Stomach (tissue), 8 donors: ENCODE measurements at regions not wholly inside any gene's neighbourhood (a gene's known extent, or its start where the extent isn't known, plus 50 kb on each side); places are given as distances from the start of the nearest gene placed in this dataset.

Source experiments
- DNase-seq, 2 donors: peaks; one replicate each; pipeline versions ENCODE4 v3.0.0 to v3.0.0-alpha.2; 2013 to 2019
- H3K27ac ChIP-seq, 5 donors: fragments of 200-600 bp in 4 of 5; sonication (generic) in 4 of 5; one replicate each; pipeline ENCODE4 v1.5.1; 2013 to 2019; ENCODE audit warnings: mild to moderate bottlenecking in 1 of 5, moderate library complexity in 1 of 5
- H3K27me3 ChIP-seq, 3 donors: fragments of 200-600 bp; sonication (generic); one replicate each; pipeline ENCODE4 v1.5.1; 2017 to 2019; ENCODE audit warnings: mixed run types in 1 of 3
- H3K36me3 ChIP-seq, 4 donors: fragments of 200-600 bp; sonication (generic); 1 replicate in 3 of 4; 2 replicates in 1 of 4; pipeline ENCODE4 v1.5.1; 2016 to 2019
- H3K4me1 ChIP-seq, 4 donors: fragments of 200-600 bp; sonication (generic); one replicate each; pipeline ENCODE4 v1.5.1; 2016 to 2019
- H3K4me3 ChIP-seq, 4 donors: fragments of 200-600 bp; sonication (generic) in 3 of 4; one replicate each; pipeline ENCODE4 v1.5.1; 2016 to 2019; ENCODE audit warnings: mild to moderate bottlenecking in 1 of 4
- H3K9me3 ChIP-seq, 4 donors: fragments of 200-600 bp; sonication (generic); one replicate each; pipeline ENCODE4 v1.5.1; 2016 to 2019
- EP300 ChIP-seq: sonication (generic); formaldehyde crosslinking; IDR thresholded peaks from one replicate; pipeline ENCODE4 v1.6.1; 2017; ENCODE audit warnings: antibody characterized with exemption
- POLR2A ChIP-seq, 4 donors: fragments of 450-650 bp; IDR thresholded peaks; one replicate each; pipeline ENCODE4 v1.6.1; 2016; ENCODE audit warnings: antibody characterized with exemption in 4 of 4, control low read depth in 2 of 4, mild to moderate bottlenecking in 1 of 4, moderate library complexity in 1 of 4
- POLR2AphosphoS5 ChIP-seq, 3 donors: sonication (generic); formaldehyde crosslinking; IDR thresholded peaks; one replicate each; pipeline ENCODE4 v1.6.1; 2016; ENCODE audit warnings: antibody characterized with exemption in 3 of 3
- WGBS, 5 donors: extraction: QIAGEN DNeasy Blood & Tissue Kit in 3 of 5; methylation state at CpG; one replicate each; pipeline versions ENCODE4 v1.1.5 to v1.1.7; 2013 to 2018; 5-methylcytosine and 5-hydroxymethylcytosine counted together
- intact Hi-C: fragments of 100-400 bp; cut with DNase I; formaldehyde crosslinking; loops from one replicate; pipeline ENCODE4 v1.15.1; 2023; ENCODE audit warnings: low total_unique reads
- TF ChIP-seq, protein P1 (sequence below), 7 experiments: fragments of 450-650 bp in 4 of 7; fragments of 200-600 bp in 3 of 7; sonication (generic) in 3 of 7; IDR thresholded peaks; one replicate each; pipeline ENCODE4 v1.5.1; 2016 to 2019; ENCODE audit warnings: antibody characterized with exemption in 7 of 7, control low read depth in 2 of 7, mild to moderate bottlenecking in 1 of 7
- donor health status: healthy with polysubstance abuse.
- donor health status: Bipolar disorder and iron deficiency.
- donor health status: healthy.

DNA sequence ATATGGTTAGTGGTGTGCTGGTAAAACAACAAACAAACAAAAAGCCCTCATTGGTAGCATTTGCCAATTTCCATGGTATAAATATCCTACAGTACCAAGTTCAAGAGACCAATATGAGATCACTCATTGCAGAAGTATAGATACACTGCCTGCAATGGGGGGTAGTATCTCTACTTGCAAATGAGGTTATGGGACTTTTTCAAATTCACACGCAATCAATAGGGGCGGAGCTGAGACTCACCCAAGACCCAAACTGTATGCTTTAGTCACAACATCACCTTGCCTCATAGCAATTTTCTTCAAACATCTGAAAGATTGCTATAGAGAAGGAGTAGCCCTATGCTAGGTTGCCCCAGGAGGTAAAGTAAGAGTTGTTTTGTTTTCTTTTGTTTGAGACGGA is 93.7 kb downstream of the VCPKMT start:
- Histone ChIP-seq H3K9me3 (peaks cover 0 to 19% (median 8%) of the 10 kb centered on the region in 4 donors), H3K36me3 (no peaks in the 10 kb centered on the region), H3K4me1 (peaks cover 11 to 30% (median 22%) of the 10 kb centered on the region in 4 donors), H3K4me3 (no peak overlapping the region), H3K27ac (no peak overlapping the region), H3K27me3 (no peaks in the 10 kb centered on the region)
- DNase-seq: no peak
- TF ChIP-seq POLR2A (IDR thresholded peaks at IDR 0.05): no peak
- TF ChIP-seq POLR2AphosphoS5 (IDR thresholded peaks at IDR 0.05): no peak
- TF ChIP-seq, protein P1, sequence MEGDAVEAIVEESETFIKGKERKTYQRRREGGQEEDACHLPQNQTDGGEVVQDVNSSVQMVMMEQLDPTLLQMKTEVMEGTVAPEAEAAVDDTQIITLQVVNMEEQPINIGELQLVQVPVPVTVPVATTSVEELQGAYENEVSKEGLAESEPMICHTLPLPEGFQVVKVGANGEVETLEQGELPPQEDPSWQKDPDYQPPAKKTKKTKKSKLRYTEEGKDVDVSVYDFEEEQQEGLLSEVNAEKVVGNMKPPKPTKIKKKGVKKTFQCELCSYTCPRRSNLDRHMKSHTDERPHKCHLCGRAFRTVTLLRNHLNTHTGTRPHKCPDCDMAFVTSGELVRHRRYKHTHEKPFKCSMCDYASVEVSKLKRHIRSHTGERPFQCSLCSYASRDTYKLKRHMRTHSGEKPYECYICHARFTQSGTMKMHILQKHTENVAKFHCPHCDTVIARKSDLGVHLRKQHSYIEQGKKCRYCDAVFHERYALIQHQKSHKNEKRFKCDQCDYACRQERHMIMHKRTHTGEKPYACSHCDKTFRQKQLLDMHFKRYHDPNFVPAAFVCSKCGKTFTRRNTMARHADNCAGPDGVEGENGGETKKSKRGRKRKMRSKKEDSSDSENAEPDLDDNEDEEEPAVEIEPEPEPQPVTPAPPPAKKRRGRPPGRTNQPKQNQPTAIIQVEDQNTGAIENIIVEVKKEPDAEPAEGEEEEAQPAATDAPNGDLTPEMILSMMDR (IDR thresholded peaks at IDR 0.05): no peak
- no peak for TF ChIP-seq EP300
- WGBS, 5 donors: 85 to 98% (median 96%) methylated on average over 3 of the region's 3 CpGs
- intact Hi-C loops: no loop called here

DNA sequence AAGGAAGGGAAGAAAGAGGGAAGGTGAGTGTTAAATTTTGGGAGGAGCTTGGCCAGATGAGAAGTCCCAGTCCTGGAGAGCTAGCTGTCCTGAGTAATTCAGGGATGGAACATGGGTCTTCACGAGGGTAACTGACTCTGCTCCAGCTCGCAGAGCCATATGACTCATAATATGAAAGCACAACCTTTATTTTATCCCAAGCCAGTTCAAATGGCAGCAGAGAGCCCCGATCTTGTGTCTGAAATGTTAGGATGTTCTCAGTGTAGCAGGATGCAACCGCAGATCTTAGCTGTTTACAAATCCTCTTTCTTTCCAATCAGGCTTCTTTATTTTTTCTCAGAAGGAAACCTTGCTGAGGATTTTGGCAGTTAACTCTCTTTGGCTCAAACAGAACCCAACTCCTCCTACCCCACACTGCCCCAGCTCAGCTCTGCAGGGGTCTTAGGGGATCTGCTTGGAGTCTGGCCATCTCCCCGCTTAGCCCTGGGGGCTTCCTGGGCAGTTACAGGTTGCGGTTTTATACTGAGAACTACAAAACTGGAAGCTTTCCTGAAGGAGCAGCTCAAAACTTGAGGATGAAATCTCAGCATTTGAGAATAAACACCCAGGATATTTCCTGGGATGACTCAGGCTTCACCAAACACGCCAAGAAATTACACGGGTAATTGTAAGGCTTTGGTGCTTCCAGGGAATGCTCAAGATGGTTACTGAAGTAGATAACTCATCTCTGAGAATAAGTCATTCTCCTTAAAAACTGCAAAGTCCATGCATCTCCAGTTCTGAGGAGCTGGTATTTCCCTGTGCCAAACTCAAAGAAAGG is 92.5 kb downstream of the VCPKMT start:
- Histone ChIP-seq H3K27me3 (no peaks in the 10 kb centered on the region), H3K36me3 (no peaks in the 10 kb centered on the region), H3K27ac (peak overlapping the region; percentile 32 to 83 (median 79)), H3K9me3 (peaks cover 0 to 19% (median 8%) of the 10 kb centered on the region in 4 donors), H3K4me3 (peak overlapping the region in 1 of 4 donors; percentile 5), H3K4me1 (peaks cover 0 to 18% (median 10%) of the 10 kb centered on the region in 4 donors)
- WGBS, 5 donors: 54 to 68% (median 66%) methylated on average over 8 of the region's 8 CpGs
- TF ChIP-seq EP300: no peak
- TF ChIP-seq POLR2AphosphoS5 (IDR thresholded peaks at IDR 0.05): peak in 1 of 3 donors; percentile 42
- DNase-seq: no peak
- intact Hi-C loops: no loop called here

DNA sequence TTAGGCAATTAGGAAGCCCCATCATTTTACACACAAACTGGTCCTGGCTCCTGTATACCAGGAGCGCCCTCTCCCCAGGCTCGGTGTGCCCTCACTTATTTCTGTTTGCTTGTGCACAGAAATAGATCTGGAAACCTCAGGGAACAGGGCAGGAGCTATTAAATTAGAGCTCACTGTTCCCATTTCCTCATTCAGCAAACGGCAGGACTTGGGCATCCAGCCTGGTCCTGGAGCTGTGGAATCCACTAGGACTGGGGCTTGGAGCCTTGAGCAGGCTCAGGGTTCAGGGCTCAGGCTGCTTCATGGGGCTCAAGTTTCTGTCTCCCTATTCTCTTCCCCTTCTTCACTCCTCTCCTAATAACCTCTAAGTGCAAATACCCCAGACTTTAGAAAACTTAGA is 91.3 kb downstream of the VCPKMT start:
- peaks cover 0 to 16% (median 8%) of the 10 kb centered on the region in 4 donors for H3K9me3 ChIP-seq
- no peak overlapping the region for H3K4me3 ChIP-seq
- H3K27me3 ChIP-seq: no peaks in the 10 kb centered on the region
- DNase-seq: no peak
- intact Hi-C loops: no loop called here
- H3K36me3 ChIP-seq: no peaks in the 10 kb centered on the region
- H3K4me1 ChIP-seq: peaks cover 0 to 13% (median 5%) of the 10 kb centered on the region in 4 donors
- no peak for TF ChIP-seq POLR2AphosphoS5 (IDR thresholded peaks at IDR 0.05)
- TF ChIP-seq, protein P1 (IDR thresholded peaks at IDR 0.05): no peak
- TF ChIP-seq POLR2A (IDR thresholded peaks at IDR 0.05): no peak
- no peak for TF ChIP-seq EP300
- WGBS, 5 donors: 58 to 79% (median 66%) methylated on average over 3 of the region's 3 CpGs
- no peak overlapping the region for H3K27ac ChIP-seq

DNA sequence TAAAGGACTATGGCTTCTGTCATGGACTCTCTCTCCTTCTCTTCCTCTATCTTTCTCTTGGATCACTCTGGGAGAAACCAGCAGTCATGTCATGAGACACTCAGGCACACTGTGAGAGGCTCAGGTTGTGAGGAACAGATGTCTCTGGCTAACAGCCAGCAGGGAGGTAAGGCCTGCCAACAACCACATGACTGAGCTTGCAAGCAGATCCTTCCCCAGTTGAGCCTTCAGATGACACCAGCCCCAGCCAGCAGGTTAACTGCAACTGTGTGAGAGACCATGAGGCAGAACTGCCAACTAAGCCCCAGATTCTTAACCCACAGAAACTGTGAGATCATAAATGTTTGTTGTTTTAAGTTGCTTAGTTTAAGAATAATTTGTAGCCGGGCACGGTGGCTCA is 90.6 kb downstream of the VCPKMT start:
- H3K27ac ChIP-seq: no peak overlapping the region
- no peak for TF ChIP-seq EP300
- no peak for TF ChIP-seq POLR2A (IDR thresholded peaks at IDR 0.05)
- TF ChIP-seq, protein P1 (IDR thresholded peaks at IDR 0.05): no peak
- no peak for TF ChIP-seq POLR2AphosphoS5 (IDR thresholded peaks at IDR 0.05)
- no peak overlapping the region for H3K4me3 ChIP-seq
- no peak for DNase-seq
- 82 to 100% (median 95%) methylated on average over 2 of the region's 2 CpGs for WGBS, 5 donors
- peaks cover 0 to 13% (median 5%) of the 10 kb centered on the region in 4 donors for H3K4me1 ChIP-seq
- peaks cover 0 to 10% (median 6%) of the 10 kb centered on the region in 4 donors for H3K9me3 ChIP-seq
- intact Hi-C loops: no loop called here
- H3K27me3 ChIP-seq: no peaks in the 10 kb centered on the region
- no peaks in the 10 kb centered on the region for H3K36me3 ChIP-seq

DNA sequence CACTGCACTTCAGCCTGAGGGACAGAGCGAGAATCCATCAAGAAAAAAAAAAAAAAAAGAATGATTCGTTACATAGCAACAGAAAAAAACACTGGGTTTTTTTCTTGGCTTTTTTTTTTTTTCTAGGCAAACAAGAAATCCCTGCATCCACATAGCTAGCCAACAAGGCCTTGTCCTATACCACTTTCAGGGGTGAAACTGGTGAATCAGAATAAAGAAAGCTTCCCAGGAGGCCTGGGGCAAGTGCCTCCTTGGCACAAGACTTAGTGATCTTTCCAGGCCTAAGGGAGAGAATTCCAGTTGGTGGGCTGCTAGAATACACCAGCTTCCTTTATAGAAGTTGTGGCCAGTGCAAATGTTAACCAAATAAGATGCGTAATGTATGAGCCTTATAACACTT is 90.0 kb downstream of the VCPKMT start:
- 83 to 95% (median 93%) methylated on average over 3 of the region's 3 CpGs for WGBS, 5 donors
- Histone ChIP-seq H3K27ac (no peak overlapping the region), H3K9me3 (peaks cover 0 to 10% (median 6%) of the 10 kb centered on the region in 4 donors), H3K4me3 (no peak overlapping the region), H3K4me1 (peaks cover 0 to 13% (median 5%) of the 10 kb centered on the region in 4 donors), H3K27me3 (no peaks in the 10 kb centered on the region), H3K36me3 (no peaks in the 10 kb centered on the region)
- TF ChIP-seq POLR2AphosphoS5 (IDR thresholded peaks at IDR 0.05): no peak
- no peak for TF ChIP-seq POLR2A (IDR thresholded peaks at IDR 0.05)
- TF ChIP-seq, protein P1 (IDR thresholded peaks at IDR 0.05): no peak
- no peak for TF ChIP-seq EP300
- intact Hi-C loops: no loop called here
- DNase-seq: no peak
